ENCODE measurements at regions not wholly inside any gene's neighbourhood (a gene's known extent, or its start where the extent isn't known, plus 50 kb on each side); places are given as distances from the start of the nearest gene placed in this dataset.
"Not testable (repeated sequence)": the region's sequence is repeated elsewhere in the genome, so short reads cannot be mapped to it uniquely, and the experiment has no call there.

DNA sequence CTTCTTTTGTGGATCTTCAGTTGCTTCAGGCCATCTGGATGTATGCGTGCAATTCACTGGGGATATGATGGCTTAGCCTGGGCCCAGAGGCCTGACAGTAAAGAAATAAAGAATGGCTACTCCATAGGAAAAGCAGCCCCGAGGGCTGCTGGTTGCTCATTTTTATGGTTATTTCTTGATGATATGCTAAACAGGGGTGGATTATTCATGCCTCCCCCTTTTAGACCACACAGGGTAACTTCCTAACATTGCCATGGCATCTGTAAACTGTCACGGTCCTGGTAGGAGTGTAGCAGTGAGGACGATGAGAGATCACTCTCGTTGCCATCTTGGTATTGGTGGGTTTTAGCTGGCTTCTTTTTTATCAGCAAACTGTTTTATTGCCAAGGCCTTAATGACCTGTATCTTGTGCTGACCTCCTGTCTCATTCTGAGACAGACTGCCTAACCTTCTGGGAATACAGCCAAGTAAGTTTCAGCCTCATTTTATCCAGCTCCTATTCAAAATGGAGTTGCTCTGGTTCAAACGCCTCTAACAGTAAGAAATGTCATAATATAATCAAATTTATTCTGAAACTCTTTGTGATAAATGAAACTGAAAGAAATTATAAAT, 60.5 kb downstream of the DSEL start:
- DNase-seq = no peak

DNA sequence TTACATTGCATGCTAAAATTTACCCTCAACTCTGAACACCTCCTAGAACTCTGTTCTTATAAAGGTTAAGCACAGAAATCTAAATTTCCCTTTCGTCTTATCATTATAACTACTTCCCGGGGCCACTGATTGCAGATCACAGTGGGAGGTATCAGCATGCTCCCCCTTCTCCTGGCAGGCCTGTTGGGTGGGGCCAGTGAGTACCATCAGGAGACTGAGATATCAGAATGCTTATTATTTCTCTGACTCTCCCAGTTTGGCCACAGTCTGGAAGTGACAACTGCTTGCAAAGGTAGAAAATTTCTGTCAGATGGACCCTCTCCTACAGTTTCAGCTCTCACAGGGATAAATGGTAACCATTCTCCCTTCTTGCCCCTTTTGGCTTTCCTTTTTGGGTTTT, 62.6 kb downstream of the DSEL start:
- no peak for DNase-seq

DNA sequence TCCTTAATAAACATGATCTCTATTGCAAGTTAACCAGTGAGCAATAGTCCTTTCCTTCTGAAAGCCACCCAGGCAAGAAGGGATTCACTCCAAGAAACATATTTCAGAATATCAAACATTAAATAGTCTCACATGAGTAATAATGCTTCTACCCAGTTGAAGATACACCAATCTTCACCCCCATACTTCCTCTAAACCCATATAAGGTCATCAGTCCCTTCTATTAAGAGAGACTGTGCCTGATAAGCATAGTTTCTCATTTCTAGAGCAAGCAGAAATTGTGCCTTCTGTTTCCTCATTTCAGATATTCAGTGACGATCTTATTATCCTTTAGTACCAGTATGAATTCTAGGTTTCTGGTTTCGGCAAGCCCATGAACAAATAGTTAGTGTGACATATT, 64.6 kb downstream of the DSEL start:
- DNase-seq = no peak

DNA sequence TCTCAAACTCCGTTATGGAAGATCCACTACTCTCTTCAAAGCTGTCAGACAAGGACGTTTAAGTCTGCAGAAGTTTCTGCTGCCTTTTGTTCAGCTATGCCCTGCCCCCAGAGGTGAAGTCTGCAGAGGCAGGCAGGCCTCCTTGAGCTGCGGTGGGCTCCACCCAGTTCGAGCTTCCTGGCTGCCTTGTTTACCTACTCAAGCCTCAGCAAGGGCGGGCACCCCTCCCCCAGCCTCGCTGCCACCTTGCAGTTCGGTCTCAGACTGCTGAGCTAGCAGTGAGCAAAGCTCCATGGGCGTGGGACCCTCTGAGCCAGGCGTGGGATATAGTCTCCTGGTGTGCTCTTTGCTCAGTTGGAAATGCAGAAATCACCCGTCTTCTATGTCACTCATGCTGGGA, 65.4 kb downstream of the DSEL start:
- DNase-seq = not testable (repeated sequence)

DNA sequence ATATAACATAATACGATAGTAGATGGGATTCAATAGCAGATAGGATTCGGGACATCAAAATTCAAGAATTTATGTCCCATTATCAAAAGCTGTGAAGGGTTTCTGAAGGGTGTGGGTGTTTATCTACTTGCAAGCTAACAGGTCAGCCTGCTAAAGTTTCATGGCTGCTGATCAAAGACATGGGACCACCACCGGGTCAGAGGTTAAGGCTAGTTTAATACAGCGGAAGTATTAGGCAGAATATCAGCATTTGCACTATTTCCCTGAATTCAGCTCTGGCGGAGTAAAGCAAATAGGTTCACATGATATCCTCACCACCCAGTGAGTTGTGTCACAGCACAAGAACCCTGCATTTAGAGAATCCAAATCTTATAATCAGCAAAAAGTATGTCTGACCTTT, 82.5 kb downstream of the DSEL start:
- no peak for DNase-seq

DNA sequence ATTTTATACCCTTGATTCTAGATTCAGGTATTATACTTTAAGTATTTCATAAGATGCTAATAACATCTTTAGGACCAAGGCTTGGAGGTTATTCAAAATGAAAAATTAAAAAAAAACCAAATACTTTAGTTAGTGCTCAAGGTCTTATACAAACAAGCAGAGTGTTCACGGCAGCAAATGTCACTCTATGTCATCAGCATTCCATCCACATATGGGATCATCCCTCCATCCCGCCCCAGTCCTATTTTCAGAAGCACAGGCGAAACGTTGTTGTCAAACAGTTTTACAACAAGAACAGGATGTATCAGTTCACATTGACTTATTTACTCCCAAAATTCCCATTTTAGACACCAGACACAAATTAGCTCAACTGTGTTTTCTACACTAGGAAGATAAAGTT, 83.7 kb downstream of the DSEL start:
- DNase-seq = no peak

DNA sequence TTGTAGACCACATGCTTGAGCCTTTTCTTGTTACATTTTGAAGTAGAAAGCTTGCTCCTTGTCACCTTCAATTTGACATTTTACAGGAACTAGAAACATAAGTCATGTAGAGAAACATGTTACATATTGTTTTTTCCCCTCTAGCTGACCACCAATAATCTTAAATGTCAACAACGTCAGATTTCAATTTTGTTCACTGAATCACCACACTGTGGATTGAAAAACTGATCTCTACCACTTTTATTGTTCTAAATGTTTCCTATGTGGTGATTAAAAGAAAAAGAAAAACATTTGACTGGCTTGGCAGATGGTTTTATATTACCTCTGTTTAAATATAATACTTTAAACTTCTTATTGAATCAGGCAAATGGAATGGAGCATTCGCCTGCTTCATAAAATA, 87.7 kb downstream of the DSEL start:
- no peak for DNase-seq

DNA sequence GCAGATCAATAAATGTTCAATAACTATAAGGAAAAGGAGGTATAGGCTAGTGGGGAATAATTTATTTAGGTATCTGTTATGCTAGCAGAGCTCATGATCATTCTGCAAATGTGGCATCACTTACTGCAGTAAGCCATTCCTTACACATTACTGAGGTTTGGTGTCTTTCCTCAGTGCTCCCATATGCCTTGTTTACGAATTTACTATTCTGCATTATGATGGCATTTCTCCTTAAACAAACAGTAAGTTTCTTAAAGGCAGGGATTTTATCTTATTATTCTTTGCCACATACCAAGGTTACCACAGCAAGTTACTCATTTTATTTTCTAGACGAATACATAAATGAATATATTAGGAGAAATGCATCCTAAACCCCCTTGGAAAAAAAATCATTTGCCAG, 88.4 kb downstream of the DSEL start:
- no peak for DNase-seq

DNA sequence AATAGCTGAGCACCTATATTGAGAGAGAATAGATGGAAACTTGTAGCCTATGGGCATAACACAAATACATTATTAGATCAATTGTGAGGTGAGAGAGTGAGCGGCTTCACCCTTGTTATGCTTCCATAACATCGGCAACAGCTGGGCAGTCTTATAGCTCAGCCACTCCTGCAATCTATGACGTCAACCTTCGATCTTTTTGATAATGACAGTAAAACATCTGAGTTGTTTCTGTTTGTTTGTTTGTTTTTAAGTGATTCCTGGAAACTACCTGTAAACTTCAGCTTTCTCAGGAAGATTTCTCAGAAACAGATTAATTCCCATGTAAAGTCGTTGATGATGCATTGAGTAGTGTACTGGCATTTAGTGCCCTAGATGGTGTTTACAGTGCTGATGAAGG, 90.0 kb downstream of the DSEL start:
- no peak for DNase-seq

DNA sequence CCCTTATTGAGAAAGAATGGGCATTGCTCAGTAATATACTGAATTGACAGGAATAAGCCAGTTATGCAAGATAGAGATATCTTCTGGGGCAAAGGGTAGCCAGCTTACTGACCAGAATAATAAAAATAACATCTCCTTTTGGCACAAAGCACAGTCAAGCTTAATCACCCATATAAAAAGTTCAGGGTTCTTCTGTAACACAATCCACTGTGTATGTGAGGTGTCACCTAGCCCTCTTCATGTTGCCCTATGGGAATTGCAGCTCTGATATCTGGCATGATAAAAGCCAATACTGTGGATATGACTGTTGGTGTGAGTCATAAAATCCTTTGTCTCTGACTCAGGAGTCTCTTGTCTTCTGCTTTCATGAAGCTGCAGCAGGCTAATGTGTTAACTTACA, 90.8 kb downstream of the DSEL start:
- DNase-seq = no peak

DNA sequence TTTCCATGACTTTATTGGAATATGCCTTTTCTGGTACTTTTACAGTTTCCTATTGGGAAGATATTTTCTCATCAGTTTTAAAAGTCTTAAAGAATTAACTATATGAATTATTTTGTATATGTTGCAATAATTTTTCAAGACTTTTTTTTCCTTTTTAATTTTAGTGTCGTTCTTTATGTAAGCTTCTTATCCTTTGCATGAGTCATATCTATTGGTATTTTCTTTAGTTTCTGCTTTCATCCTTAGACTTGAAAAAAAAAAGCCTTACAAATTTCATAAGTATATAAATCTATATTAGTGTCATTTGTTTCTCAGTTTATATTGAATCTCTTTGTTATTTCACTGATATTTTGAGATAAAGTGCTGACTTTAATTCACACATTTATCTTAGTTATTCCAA, 94.9 kb downstream of the DSEL start:
- DNase-seq = no peak

DNA sequence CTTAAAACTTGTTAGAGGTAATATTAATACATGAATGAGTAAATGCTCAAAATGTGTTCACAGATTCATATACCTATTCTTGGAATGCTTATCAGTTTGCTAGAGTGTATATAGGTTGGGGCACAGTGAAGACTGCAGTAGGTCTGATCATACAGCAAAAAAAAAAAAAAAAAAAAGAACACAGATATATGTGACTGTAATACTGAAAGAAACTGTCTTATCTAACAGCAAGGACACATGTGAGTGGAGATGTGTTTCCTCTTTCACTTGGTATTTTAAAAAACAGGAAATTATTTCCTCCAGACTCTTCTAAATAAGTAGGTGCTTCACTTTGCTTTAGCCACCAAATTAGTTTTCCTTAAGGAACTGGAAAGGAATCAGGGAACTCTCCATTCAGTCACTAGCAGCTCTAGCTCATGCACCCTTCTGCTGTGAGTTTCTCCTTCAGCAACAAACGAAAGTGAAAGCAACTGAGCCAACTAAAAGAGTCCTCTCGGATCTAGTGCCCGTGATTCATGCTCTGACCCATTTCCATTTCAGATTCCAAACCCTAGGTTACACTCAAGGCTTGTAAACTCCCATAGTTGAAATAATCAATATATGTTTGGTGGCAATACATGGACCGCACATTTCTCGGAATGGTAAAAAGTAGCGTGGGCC, 98.5 kb downstream of the DSEL start:
- DNase-seq = no peak

DNA sequence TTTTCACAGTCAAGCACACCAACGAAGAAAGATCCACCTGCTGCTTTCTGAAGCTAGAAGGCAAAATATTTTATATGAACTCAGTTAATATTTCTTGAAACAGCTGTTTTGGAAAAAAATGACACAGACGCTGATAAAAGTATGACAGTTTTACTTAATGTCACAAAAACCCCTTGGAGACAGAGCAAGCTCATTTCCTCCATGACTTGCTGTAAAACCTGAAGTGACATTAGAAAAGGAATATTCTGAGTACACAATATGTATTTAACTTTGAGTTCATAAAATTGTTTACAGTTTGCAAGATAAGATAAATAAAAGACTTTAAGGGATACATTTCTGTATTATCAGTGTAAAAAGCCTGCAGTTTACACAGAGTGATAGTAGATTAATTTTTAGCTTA, 105.4 kb downstream of the DSEL start:
- DNase-seq = no peak

DNA sequence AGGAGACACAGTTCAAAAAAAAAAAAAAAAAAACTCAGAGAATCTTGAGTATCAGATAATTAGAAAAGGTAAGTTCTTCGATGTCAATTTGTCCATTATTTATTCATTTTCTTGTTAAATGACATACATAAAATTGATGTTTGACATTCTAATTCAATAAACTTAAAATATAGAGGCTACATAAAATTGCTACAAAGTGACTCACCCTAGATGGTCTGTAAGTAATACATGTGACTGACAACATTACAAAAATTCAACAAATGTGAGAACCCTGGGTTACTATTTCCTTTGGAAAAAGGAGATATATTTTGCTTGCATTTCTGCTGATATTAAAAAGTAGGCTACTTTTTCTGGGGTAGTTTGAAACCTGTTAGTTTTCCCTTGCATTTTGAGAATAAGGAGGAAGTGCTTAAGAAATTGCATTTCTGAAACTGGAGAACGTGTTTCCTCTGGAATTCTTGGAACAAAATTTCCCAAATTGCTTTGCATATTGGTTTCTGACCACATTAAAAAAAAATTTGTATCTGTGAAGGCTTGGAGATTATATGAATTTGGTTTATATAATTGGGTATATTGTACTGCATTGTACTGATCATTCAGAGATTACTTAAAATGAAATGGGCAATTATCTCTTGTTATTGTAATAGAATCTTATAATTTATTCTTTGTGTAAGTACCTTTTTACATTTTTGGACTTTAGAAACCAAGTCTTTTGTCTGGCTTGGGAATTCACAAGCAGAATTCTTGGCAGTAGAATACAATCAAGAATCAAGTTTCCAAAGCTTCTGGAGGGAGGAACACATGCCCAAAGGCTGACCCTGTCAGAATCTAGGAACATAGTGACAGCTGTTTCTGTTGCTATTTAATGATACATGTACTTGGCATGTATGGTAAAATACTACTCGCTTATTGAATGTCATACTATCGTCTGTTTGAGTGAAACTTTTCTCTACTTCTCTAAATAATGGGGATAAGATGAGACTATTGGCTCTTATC, 106.1 kb downstream of the DSEL start:
- DNase-seq = no peak

DNA sequence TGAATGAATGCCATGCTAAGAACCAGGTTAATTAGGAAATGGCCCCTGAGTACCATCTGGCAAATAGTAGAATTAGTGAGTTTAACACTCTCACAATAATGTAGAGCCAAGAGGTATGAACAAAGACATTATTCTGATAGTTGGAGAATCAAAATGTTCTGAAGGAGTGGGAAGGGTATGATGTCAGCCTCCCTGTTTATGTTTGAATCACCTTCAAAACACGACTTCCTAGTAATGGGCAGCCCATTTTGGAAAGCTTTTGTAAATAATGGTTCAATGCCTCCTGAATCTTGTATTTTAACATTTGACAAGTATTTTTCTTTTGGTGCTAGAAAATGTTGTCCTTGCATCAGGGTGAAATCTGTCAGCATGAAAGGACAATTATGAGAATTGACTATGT, 108.3 kb downstream of the DSEL start:
- DNase-seq = no peak

DNA sequence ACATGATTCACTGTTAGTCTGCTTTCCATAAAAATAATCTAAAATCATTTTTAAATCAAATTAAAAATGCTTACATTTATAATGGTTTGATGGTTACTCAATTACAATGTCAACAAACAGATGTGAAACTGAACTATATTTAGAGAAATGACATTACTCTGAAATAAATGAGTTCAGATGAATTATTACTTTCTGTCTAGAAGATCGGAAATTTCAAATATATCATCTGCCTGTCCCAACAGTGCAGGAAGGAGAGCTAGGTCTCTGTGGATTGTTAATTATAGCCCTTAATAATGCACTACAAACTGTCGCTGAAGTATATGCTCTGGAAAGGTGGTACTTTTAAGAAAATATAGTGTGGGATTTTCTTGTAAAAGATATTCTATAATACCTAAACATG, 109.8 kb downstream of the DSEL start:
- no peak for DNase-seq

DNA sequence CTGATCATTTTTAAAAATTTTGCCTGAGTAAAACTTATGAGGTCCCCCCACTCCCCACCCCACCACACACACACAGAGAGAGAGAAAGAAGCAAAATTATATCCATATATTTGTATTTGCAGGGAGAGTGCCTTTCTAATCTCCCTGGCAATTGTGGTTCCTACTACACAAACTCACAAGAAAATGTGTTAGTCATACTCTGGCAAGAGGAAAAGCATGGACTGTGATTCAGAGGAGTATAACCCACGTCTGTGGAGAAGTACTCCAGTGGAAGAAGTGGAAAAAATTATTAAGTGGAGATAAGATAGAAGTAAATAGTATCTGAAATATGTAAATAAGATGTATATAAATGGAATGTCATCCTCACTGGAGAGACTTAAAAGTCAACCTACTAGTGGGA, 114.0 kb downstream of the DSEL start:
- no peak for DNase-seq

DNA sequence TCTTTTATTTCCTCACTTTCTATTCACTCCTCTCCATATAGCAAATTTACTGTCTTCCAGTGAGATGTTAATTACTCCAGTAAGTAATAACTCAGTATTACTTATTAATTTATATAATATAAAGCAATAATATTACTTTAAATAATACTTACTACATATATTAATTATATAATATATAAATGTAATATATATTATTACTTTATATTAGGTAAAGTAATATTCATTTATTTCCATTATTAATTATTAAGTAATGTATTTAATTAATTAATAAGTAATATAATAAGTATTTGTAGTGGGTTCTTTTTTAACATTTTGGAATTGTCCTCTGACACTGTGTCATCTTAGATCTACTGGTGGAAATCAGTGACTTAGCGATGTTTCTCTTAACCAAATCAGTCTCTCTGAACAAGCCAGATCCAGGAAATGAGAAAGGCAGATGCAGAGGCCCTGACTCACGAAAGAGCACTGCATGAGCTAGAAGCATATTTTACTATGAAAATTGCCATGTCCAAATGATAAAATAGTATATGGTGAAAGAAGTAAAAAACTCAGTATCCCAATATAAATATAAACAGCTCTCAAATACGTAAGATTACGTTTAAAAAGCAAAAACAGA, 115.9 kb downstream of the DSEL start:
- no peak for DNase-seq

DNA sequence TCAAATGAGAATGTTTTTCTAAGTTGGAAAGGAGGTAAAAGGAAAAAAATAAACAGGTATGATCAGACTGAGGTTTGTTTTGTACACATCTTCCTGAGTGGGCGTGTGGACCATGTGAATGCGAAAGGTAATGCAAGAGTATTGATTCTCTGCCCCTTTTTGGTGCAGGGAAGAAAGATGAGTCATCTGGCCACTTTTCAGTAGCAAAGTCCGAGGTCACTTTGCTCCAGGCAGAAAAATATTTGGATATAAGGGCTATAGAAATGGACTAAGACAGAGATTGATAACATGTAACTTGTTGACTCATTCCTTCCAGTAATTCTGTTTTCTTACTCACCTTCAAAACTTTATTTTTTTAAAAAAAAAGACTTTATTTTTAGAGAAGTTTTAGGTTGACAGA, 130.5 kb downstream of the DSEL start:
- no peak for DNase-seq

DNA sequence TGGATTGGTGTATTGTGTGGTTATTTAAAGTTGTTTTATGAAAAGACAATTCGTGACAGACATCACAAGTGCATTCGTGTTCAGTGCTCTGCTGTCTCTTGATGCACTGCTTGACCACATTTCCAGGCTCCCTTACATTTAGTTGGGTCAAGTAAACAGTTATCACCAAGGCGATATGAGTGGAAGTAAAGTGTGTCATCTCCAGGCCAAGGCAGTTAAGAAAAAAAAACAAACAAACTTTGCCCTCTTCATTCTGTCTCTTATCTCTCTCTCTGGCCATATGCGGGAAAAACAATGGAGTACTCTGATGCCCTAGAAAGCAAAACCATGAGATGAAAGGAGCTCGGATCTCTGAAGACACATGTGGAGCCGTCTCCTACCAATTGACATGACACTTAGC, 131.1 kb downstream of the DSEL start:
- DNase-seq = no peak

DNA sequence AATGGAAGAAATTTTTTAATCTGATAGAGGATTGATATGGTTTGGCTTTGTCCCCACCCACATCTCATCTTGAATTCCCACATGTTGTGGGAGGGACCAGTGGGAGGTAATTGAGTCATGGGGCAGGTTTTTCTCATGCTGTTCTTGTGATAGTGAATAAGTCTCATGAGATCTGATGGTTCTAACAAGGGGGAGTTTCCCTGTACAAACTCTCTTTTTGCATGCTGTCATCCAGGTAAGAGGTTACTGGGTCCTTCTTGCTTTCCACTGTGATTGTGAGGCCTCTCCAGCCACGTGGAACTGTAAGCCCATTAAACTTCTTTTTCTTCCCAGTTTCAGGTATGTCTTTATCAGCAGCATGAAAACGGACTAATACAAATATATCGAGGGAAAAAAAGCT, 132.5 kb downstream of the DSEL start:
- not testable (repeated sequence) for DNase-seq

DNA sequence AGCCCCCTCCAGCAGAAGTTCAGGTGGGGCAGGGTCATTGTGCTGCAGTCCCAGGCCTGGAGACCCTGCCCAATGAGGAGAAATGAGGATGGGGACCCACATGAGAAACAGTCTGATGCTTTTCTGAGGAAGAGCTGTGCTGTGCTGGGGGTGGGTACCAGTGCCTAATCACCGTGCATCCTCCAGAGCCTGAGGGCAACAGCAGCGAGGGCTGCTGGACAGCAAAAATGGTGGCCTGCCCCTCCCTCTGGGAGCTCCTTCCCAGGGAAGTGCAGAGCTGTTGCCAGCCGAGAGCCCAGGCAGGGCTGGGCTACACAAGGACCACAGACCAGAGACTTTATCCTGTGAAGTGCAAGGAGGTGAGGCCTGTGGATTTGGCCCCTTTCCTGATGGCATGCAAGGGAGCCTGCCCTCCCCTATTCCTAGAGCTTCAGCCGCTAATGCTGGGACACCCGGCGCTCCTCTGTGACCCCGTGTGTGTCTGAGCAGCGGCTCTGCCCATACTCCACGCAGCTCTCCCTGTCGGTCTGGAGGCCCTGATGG, 134.8 kb downstream of the DSEL start:
- no peak for DNase-seq

DNA sequence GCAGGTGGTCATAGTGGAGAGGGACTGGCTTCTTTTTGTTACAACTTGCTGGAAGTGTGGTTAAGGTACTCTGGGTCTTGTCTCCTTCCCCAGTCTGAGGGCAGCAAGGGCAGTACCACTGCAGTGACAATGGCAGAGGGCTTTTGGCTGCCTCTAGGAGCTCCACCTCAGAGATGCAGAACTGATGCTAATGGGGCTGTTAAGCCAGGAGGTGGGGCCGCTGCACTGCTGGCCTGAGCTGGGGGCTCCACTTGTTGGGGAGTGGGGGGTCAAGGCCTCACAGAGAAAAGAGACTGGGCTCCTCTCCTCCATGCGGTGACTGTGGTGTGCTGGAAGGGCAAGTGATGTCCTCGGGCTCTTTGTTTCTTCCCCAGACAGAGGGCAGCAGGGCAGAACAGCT, 135.7 kb downstream of the DSEL start:
- DNase-seq = no peak

All from activated CD4-positive, alpha-beta T cell treated with anti-CD3 and anti-CD28 coated beads for 1 hour (primary cell).